ENCODE measurements at regions not wholly inside any gene's neighbourhood (a gene's known extent, or its start where the extent isn't known, plus 50 kb on each side); places are given as distances from the start of the nearest gene placed in this dataset.

DNA sequence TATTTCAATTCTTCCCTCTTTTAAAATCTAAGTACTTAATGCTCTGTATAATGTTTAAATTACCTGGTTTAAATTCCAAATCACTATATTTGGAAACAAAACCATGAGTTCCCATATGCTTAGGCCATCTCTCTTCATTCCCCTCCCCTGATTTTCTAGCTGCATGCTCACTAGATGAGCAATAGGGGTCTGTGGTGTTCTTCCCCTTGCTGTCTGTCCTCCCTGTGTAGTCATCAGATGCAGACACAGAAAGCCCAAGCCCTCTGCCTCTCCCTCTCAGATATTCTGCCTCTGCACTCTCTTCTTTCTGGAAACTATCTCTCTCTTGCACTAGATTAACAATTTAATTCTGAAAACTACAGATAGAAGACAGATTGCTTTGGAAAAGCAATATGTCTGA, 1730.2 kb downstream of the OLFM4 start:
- H3K27me3 ChIP-seq (ENCODE audit: control insufficient read depth, insufficient read depth, low read length) = no peaks in the 10 kb centered on the region
- no peak overlapping the region for H3K4me2 ChIP-seq (ENCODE audit: extremely low read depth, insufficient read depth, low read length)
- no peak overlapping the region for H2AFZ ChIP-seq (ENCODE audit: low read length)
- H3K36me3 ChIP-seq (ENCODE audit: control insufficient read depth, insufficient read depth, low read length) = no peaks in the 10 kb centered on the region
- no peaks in the 10 kb centered on the region for H3K79me2 ChIP-seq (ENCODE audit: control insufficient read depth, insufficient read depth, low read length)
- no peak overlapping the region for H3K4me3 ChIP-seq (replicated peaks in 1 of 4; ENCODE audit: control extremely low read depth in 1 of 4, insufficient read depth in 1 of 4, low read depth in 3 of 4, low read length in 4 of 4)
- H3K4me1 ChIP-seq (ENCODE audit: control insufficient read depth, extremely low read depth, insufficient read depth, low read length) = no peaks in the 10 kb centered on the region
- DNase-seq (ENCODE audit: low read depth in 2 of 2) = no peak
- H3K27ac ChIP-seq (ENCODE audit: insufficient read depth, low read length) = no peak overlapping the region
- no peaks in the 10 kb centered on the region for H3K9me3 ChIP-seq (ENCODE audit: control insufficient read depth, insufficient read depth, low read depth, low read length)
- H3K9ac ChIP-seq (ENCODE audit: insufficient read depth, low read length) = no peak overlapping the region
- H4K20me1 ChIP-seq (ENCODE audit: control insufficient read depth, extremely low read depth, insufficient read depth, low read length) = no peaks in the 10 kb centered on the region
- TF ChIP-seq, protein P1, sequence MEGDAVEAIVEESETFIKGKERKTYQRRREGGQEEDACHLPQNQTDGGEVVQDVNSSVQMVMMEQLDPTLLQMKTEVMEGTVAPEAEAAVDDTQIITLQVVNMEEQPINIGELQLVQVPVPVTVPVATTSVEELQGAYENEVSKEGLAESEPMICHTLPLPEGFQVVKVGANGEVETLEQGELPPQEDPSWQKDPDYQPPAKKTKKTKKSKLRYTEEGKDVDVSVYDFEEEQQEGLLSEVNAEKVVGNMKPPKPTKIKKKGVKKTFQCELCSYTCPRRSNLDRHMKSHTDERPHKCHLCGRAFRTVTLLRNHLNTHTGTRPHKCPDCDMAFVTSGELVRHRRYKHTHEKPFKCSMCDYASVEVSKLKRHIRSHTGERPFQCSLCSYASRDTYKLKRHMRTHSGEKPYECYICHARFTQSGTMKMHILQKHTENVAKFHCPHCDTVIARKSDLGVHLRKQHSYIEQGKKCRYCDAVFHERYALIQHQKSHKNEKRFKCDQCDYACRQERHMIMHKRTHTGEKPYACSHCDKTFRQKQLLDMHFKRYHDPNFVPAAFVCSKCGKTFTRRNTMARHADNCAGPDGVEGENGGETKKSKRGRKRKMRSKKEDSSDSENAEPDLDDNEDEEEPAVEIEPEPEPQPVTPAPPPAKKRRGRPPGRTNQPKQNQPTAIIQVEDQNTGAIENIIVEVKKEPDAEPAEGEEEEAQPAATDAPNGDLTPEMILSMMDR (conservative IDR thresholded peaks at IDR 0.05 in 1 of 2, IDR thresholded peaks at IDR 0.05 in 1 of 2; ENCODE audit: low read depth in 1 of 2, low read length in 2 of 2) = no peak
- TF ChIP-seq EZH2 (IDR thresholded peaks at IDR 0.05; ENCODE audit: low read length, missing control alignments) = no peak

DNA sequence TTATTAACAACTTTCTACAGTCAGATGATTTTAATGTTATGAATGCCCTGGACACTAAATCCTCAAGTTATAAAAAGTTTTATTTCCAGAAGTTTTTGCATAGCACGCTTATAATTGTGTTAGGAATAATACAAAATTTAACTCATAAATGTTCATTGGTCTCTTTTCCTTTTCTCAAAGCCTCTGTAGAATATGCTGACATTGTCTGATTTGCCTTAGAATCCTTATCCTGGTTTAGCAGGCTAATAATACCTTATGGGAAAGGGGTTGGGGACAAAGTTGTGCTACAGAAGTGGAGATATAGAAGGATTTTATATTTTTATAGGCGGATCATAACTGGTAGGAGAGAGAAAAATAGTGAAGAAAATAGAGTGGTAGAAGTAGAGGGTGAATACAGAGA, 1739.6 kb downstream of the OLFM4 start:
- Histone ChIP-seq H3K4me1 (ENCODE audit: control insufficient read depth, extremely low read depth, insufficient read depth, low read length) (no peaks in the 10 kb centered on the region), H2AFZ (ENCODE audit: low read length) (no peak overlapping the region), H3K9ac (ENCODE audit: insufficient read depth, low read length) (no peak overlapping the region), H4K20me1 (ENCODE audit: control insufficient read depth, extremely low read depth, insufficient read depth, low read length) (no peaks in the 10 kb centered on the region), H3K4me3 (replicated peaks in 1 of 4; ENCODE audit: control extremely low read depth in 1 of 4, insufficient read depth in 1 of 4, low read depth in 3 of 4, low read length in 4 of 4) (no peak overlapping the region), H3K79me2 (ENCODE audit: control insufficient read depth, insufficient read depth, low read length) (no peaks in the 10 kb centered on the region), H3K27ac (ENCODE audit: insufficient read depth, low read length) (no peak overlapping the region), H3K36me3 (ENCODE audit: control insufficient read depth, insufficient read depth, low read length) (no peaks in the 10 kb centered on the region), H3K9me3 (ENCODE audit: control insufficient read depth, insufficient read depth, low read depth, low read length) (no peaks in the 10 kb centered on the region), H3K27me3 (ENCODE audit: control insufficient read depth, insufficient read depth, low read length) (no peaks in the 10 kb centered on the region), H3K4me2 (ENCODE audit: extremely low read depth, insufficient read depth, low read length) (no peak overlapping the region)
- no peak for TF ChIP-seq EZH2 (IDR thresholded peaks at IDR 0.05; ENCODE audit: low read length, missing control alignments)
- TF ChIP-seq, protein P1 (conservative IDR thresholded peaks at IDR 0.05 in 1 of 2, IDR thresholded peaks at IDR 0.05 in 1 of 2; ENCODE audit: low read depth in 1 of 2, low read length in 2 of 2) = no peak
- no peak for DNase-seq (ENCODE audit: low read depth in 2 of 2)

DNA sequence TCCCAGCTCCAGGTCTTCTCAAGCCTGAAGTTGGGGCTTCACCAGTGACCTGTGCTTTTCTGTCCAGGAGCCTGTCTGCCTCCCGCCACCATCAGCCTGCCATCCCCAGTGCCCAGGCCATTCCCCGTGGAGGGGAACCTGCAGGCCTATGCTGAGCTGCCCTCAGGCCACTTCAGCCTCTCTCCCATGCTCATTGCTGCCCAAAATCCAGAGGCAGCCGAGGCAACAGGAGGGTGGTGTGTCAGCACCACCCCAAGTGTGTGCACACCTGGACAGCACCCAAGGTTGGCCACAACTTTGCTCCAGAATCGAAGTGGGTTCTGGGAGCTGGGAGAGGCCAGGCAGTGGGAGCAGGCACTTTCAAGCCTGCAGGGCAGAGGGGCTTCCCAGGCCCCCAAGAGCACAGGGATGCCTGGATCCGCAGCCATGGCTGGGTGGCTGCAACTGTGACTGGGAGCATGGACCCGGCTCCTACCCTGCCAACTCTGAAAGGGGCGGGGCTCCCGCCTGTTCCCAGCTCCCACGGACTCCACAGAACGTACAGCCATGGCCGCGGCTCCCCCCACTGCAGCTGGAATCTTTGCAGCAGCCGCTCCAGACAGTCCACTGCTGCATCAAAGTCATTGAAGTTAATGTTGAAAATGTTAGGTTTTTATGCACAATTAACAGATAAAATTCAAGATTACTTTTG, 1747.0 kb downstream of the OLFM4 start:
- Histone ChIP-seq H3K4me2 (ENCODE audit: extremely low read depth, insufficient read depth, low read length) (no peak overlapping the region), H3K9me3 (ENCODE audit: control insufficient read depth, insufficient read depth, low read depth, low read length) (no peaks in the 10 kb centered on the region), H3K27me3 (ENCODE audit: control insufficient read depth, insufficient read depth, low read length) (no peaks in the 10 kb centered on the region), H2AFZ (ENCODE audit: low read length) (no peak overlapping the region), H3K79me2 (ENCODE audit: control insufficient read depth, insufficient read depth, low read length) (no peaks in the 10 kb centered on the region), H3K9ac (ENCODE audit: insufficient read depth, low read length) (no peak overlapping the region), H3K36me3 (ENCODE audit: control insufficient read depth, insufficient read depth, low read length) (no peaks in the 10 kb centered on the region), H3K4me1 (ENCODE audit: control insufficient read depth, extremely low read depth, insufficient read depth, low read length) (no peaks in the 10 kb centered on the region), H4K20me1 (ENCODE audit: control insufficient read depth, extremely low read depth, insufficient read depth, low read length) (no peaks in the 10 kb centered on the region), H3K27ac (ENCODE audit: insufficient read depth, low read length) (no peak overlapping the region), H3K4me3 (replicated peaks in 1 of 4; ENCODE audit: control extremely low read depth in 1 of 4, insufficient read depth in 1 of 4, low read depth in 3 of 4, low read length in 4 of 4) (no peak overlapping the region)
- TF ChIP-seq EZH2 (IDR thresholded peaks at IDR 0.05; ENCODE audit: low read length, missing control alignments) = no peak
- TF ChIP-seq, protein P1 (conservative IDR thresholded peaks at IDR 0.05 in 1 of 2, IDR thresholded peaks at IDR 0.05 in 1 of 2; ENCODE audit: low read depth in 1 of 2, low read length in 2 of 2) = no peak
- no peak for DNase-seq (ENCODE audit: low read depth in 2 of 2)
